Prostate gland (tissue), 2 donors: ENCODE measurements at regions not wholly inside any gene's neighbourhood (a gene's known extent, or its start where the extent isn't known, plus 50 kb on each side); places are given as distances from the start of the nearest gene placed in this dataset.

Source experiments
- CTCF ChIP-seq, 4 experiments: fragments of 200-600 bp in 2 of 4; fragments of 450-650 bp in 2 of 4; sonication (generic) in 2 of 4; IDR thresholded peaks; 1 replicate in 3 of 4; 2 replicates in 1 of 4; pipeline ENCODE4 v1.5.1; 2016 to 2019; ENCODE audit warnings: antibody characterized with exemption in 4 of 4, mild to moderate bottlenecking in 2 of 4, moderate library complexity in 2 of 4
- POLR2A ChIP-seq: fragments of 450-650 bp; IDR thresholded peaks from one replicate; pipeline ENCODE4 v1.6.1; 2016; ENCODE audit warnings: antibody characterized with exemption, mild to moderate bottlenecking
- POLR2AphosphoS5 ChIP-seq: sonication (generic); formaldehyde crosslinking; IDR thresholded peaks from one replicate; pipeline ENCODE4 v1.6.1; 2017; ENCODE audit warnings: antibody characterized with exemption

- TF ChIP-seq POLR2AphosphoS5 (no peak), CTCF (IDR thresholded peaks at IDR 0.05) (no peak), POLR2A (no peak)
Observed at GRCh38 chr11:105372206-105372605, 232.6 kb upstream of the CARD18 start.
